Activated naive CD8-positive, alpha-beta T cell treated with anti-CD3 and anti-CD28 coated beads for 36 hours (primary cell): ENCODE measurements at regions not wholly inside any gene's neighbourhood (a gene's known extent, or its start where the extent isn't known, plus 50 kb on each side); places are given as distances from the start of the nearest gene placed in this dataset.
A peak's percentile ranks its signal among the peaks of the same experiment; 100 is the strongest.
"Not testable (repeated sequence)": the region's sequence is repeated elsewhere in the genome, so short reads cannot be mapped to it uniquely, and the experiment has no call there.

ENCODE experiments used
- DNase-seq: peaks from one replicate; pipeline ENCODE4 v3.0.0; 2021
- H3K27ac Mint-ChIP-seq: one replicate; pipeline ENCODE4 v1.8.0; 2022; ENCODE audit warnings: mild to moderate bottlenecking, moderate library complexity, mixed read lengths
- H3K27me3 Mint-ChIP-seq: one replicate; pipeline ENCODE4 v1.8.0; 2022; ENCODE audit warnings: mild to moderate bottlenecking, mixed read lengths
- H3K36me3 Mint-ChIP-seq: one replicate; pipeline ENCODE4 v1.8.0; 2021; ENCODE audit warnings: mild to moderate bottlenecking, mixed read lengths
- H3K4me1 Mint-ChIP-seq: one replicate; pipeline ENCODE4 v1.8.0; 2021; ENCODE audit warnings: mixed read lengths
- H3K4me3 Mint-ChIP-seq: one replicate; pipeline ENCODE4 v1.8.0; 2022; ENCODE audit warnings: mild to moderate bottlenecking, moderate library complexity, mixed read lengths
- H3K9me3 Mint-ChIP-seq: one replicate; pipeline ENCODE4 v1.8.0; 2022; ENCODE audit warnings: mixed read lengths

DNA sequence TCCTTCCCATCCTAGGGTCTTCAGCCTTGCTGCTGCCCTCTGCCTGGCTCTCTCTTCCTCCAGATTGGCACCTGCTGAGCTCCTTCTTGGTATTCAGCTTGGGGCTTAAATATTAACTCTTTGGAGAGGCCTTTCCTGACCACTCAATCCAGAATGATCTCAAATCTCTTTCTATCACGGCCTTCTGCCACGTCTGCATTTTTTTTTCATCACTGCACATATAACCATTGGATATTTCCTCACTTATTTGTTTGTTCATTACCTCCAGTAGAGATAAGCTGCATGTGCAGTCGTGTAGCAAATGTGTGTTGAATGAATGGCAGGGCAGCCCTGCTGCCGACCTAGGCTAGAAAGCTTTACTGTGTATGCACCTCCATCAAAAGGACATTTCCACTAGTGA is 51.6 kb upstream of the MPP7 start:
- Mint-ChIP-seq H3K27me3 (no peaks in the 10 kb centered on the region), H3K9me3 (no peaks in the 10 kb centered on the region), H3K36me3 (no peaks in the 10 kb centered on the region), H3K4me3 (no peak overlapping the region), H3K27ac (no peak overlapping the region), H3K4me1 (no peaks in the 10 kb centered on the region)
- DNase-seq, result no peak

DNA sequence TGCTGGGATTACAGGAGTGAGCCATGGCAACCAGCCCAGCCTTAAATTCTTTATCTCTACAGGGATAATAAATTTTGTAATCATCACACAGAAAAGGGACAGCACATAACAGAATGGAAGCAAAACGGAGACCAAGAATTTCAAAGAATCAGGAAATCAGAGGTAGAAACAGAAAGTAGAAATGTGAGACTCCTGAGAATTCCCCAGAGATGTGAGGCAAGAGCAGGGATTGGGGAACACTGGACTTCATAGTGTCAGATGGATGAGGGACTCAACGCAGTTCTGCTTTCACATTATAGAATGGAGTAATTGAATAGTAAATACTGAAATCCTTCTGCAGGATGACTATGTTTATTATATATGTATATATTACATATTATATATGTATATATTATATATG is 52.5 kb upstream of the MPP7 start:
- H3K27ac Mint-ChIP-seq, result no peak overlapping the region
- no peaks in the 10 kb centered on the region for H3K27me3 Mint-ChIP-seq
- DNase-seq, result no peak
- no peaks in the 10 kb centered on the region for H3K36me3 Mint-ChIP-seq
- H3K9me3 Mint-ChIP-seq, result no peaks in the 10 kb centered on the region
- no peak overlapping the region for H3K4me3 Mint-ChIP-seq
- H3K4me1 Mint-ChIP-seq, result no peaks in the 10 kb centered on the region

DNA sequence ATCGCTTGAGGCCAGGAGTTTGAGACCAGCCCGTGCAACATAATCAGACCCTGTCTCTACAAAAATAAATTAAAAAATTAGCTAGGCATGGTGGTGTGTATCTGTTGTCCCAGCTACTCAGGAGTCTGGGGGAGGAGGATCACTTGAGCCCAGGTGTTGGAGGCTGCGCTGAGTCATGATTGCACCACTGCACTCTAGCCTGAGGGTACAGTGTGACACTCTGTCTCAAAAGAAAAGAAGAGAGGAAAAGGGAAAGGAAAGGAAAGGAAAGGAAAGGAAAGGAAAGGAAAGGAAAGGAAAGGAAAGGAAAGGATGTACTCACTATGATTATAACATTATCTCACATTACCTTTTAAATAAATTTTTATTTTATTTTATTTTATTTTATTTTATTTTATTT is 56.5 kb upstream of the MPP7 start:
- Mint-ChIP-seq H3K9me3 (no peaks in the 10 kb centered on the region), H3K4me1 (peaks cover 2% of the 10 kb centered on the region), H3K27ac (peak overlapping the region; percentile 32), H3K27me3 (no peaks in the 10 kb centered on the region), H3K36me3 (no peaks in the 10 kb centered on the region), H3K4me3 (no peak overlapping the region)
- no peak for DNase-seq

DNA sequence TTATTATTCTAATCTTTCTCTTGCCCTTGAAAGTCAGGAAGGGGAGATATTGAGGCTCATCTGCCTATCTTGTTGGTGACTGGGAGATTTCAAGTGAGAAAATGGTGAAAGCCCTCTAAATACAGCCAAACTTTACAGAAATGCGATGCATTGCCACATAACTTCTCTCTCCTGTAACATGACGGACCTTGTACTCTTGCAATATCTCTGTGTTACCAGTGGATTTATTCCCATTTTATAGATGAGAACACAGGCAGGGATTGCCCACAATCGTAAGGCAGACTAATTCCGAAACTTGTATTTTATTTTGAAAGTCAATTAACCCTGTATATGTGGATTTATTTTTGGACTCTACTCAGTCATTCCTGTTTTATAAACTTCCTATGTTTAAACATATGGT is 57.3 kb upstream of the MPP7 start:
- Mint-ChIP-seq H3K27ac (no peak overlapping the region), H3K4me1 (peaks cover 2% of the 10 kb centered on the region), H3K27me3 (no peaks in the 10 kb centered on the region), H3K36me3 (no peaks in the 10 kb centered on the region), H3K4me3 (no peak overlapping the region), H3K9me3 (no peaks in the 10 kb centered on the region)
- no peak for DNase-seq

DNA sequence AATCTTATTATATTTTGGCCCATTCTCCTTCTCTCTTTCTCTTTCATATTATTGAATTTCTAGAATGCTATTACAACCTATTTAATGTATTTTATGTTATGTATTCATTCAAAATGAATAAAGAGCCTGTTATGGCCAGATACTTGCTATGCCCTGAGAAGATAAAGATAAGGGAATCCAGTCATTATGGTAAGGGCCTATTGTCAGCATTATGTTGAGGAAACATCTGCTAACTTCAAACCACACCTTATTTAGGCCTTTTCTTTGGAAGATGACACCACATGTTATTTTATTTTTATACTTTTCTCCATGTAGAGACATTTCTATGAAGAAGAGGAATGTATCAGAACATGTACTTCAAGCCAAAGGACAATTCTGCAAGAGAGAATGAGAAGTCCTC is 60.5 kb upstream of the MPP7 start:
- Mint-ChIP-seq H3K27me3 (no peaks in the 10 kb centered on the region), H3K9me3 (peaks cover 2% of the 10 kb centered on the region), H3K4me3 (no peak overlapping the region), H3K36me3 (peaks cover 4% of the 10 kb centered on the region), H3K27ac (no peak overlapping the region), H3K4me1 (peaks cover 29% of the 10 kb centered on the region)
- no peak for DNase-seq

DNA sequence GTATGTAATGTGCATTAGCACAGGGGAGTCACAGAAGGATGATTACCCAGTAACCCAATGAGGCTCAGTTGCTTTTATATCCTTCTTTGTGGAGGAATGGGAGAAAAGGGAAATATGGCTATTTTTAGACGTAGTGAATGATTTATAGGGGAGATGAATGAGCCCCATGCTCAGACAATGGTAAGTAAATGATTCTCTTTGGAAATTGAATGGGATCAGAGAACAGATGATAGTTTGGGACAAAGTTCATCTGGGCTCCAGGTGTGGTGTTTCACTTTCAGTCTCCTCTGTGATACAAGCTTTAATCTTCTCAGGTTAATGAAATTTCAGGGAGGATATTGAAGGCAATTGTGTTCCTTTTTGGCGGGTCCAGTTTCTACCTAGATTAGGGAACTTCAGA is 63.0 kb upstream of the MPP7 start:
- H3K36me3 Mint-ChIP-seq, result peaks cover 4% of the 10 kb centered on the region
- H3K27ac Mint-ChIP-seq, result peak overlapping the region; percentile 86
- H3K27me3 Mint-ChIP-seq, result no peaks in the 10 kb centered on the region
- H3K4me1 Mint-ChIP-seq, result peaks cover 41% of the 10 kb centered on the region
- H3K9me3 Mint-ChIP-seq, result peaks cover 3% of the 10 kb centered on the region
- H3K4me3 Mint-ChIP-seq, result peak overlapping the region; percentile 60
- no peak for DNase-seq

DNA sequence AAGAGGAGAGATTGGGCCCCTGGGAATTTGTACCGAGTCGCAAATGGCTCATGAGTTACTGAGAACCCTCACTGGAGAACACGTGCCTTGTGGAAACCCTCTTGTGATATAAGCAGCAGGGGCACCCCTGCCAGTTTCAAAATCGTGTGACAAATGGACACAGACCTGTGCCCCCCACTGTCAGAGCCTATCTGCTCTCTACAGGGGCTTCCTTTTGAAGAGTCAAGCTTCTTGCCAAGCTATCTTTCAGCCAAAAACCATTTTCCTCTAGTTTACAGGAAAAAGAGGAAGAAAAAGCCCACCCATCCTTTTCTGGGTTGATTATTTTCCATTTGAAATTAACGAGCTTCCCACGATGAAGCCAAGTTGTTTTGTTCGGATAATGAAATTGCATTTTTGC is 64.1 kb upstream of the MPP7 start:
- H3K27me3 Mint-ChIP-seq, result no peaks in the 10 kb centered on the region

DNA sequence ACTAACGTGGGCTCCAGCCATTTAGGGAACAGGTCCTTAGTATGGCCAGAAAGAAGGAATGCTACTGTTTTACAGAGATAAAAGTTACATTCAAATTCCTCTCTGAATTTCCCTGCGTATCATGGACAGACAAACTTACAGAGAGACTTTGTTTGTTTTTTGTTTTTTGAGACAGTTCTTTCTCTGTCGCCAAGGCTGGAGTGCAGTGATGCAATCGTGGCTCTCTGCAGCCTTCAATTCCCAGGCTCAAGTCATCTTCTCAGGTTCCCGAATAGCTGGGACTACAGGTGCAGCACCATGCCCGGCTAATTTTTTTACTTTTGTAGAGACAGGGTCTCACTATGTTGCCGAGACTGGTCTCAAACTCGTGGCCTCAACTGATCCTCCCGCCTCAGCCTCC is 64.5 kb upstream of the MPP7 start:
- H3K9me3 Mint-ChIP-seq, result peaks cover 3% of the 10 kb centered on the region
- DNase-seq, result no peak
- peak overlapping the region; percentile 61 for H3K4me3 Mint-ChIP-seq
- peaks cover 4% of the 10 kb centered on the region for H3K36me3 Mint-ChIP-seq
- peaks cover 41% of the 10 kb centered on the region for H3K4me1 Mint-ChIP-seq
- peak overlapping the region; percentile 93 for H3K27ac Mint-ChIP-seq
- H3K27me3 Mint-ChIP-seq, result no peaks in the 10 kb centered on the region

More for the DNA sequence above, 64.1 kb upstream of the MPP7 start:
- Mint-ChIP-seq H3K4me3 (no peak overlapping the region), H3K27ac (peak overlapping the region; percentile 93), H3K4me1 (peaks cover 41% of the 10 kb centered on the region), H3K36me3 (peaks cover 4% of the 10 kb centered on the region), H3K9me3 (peaks cover 3% of the 10 kb centered on the region)
- DNase-seq, result no peak

DNA sequence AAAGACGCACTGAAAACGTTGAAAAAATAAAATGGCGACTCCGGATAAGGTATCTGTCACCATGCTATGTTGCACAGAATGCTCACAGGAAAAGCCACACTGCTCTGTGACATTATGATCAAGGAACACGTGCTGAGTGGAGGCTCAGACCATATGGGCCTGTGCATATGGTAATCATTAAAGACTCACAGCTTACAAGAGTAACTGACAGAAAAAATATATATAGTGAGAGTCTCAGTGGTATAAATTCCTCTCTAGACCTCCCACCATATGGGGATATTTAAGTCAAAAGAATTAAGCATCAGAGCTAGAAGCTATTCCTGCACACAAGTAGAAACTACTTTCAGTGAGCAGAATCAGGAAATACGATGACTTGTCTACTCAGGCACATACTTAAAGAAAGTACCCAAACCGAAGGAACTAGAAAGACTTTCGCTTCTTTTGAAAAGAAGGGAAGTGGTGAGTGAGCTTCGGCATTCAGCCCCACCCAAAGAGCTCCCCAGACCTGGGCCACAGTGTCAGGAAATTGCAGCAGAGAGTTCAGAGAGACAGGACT is 65.1 kb upstream of the MPP7 start:
- H3K9me3 Mint-ChIP-seq, result peaks cover 3% of the 10 kb centered on the region
- no peaks in the 10 kb centered on the region for H3K27me3 Mint-ChIP-seq
- H3K4me3 Mint-ChIP-seq, result peak overlapping the region; percentile 63
- peak; percentile 65 for DNase-seq
- peak overlapping the region; percentile 93 for H3K27ac Mint-ChIP-seq
- H3K4me1 Mint-ChIP-seq, result peaks cover 41% of the 10 kb centered on the region
- peaks cover 4% of the 10 kb centered on the region for H3K36me3 Mint-ChIP-seq

DNA sequence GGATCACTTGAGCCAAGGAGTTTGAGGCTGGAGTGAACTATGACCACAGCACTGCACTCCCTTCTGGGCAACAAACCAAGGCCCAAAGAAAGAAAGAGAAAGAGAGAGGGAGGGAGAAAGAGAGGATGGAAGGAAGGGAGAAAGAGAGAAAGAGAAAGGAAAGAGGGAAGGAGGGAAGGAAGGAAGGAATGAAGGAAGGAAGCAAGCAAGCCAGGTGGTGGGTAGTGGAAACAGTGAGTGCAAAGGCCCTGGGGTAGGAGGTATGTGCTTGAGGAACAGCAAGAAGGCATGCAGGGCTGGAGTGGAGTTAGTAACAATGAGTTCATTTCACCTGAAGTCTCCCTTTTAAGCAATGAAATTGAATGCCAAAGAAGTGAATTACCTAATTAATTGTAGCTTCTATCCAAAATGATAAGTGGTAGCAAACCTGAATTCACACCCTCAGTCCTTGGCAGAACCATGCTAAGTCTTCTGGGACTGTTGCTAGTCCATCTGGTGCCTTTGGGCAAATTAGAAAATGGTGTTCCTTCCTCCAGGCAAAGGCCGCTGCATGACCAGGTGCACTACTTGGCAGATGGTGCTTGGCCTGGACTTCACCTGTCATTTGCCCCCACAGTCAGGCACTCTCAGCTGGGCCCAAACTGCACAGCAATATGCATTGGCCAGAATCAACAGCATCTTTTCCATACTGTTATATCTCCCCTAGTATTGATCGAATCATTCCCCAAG is 67.4 kb upstream of the MPP7 start:
- no peak for DNase-seq
- H3K4me3 Mint-ChIP-seq, result no peak overlapping the region
- H3K4me1 Mint-ChIP-seq, result peaks cover 38% of the 10 kb centered on the region
- H3K27me3 Mint-ChIP-seq, result no peaks in the 10 kb centered on the region
- H3K36me3 Mint-ChIP-seq, result peaks cover 4% of the 10 kb centered on the region
- peaks cover 3% of the 10 kb centered on the region for H3K9me3 Mint-ChIP-seq
- H3K27ac Mint-ChIP-seq, result no peak overlapping the region

DNA sequence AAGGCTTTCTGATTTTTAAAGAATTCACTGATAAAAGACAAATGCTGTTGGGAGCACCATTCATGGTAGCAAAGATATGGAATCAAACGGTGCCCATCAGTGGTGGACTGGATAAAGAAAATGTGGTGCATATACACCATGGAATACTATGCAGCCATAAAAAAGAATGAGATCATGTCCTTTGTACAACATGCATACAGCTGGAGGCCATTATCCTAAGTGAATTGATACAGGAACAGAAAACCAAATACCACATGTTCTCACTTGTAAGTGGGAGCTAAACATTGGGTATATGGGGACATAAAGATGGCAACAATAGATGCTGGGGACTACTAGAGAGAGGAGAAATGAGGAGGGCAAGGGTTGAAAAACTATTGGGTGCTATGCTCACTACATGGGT is 68.8 kb upstream of the MPP7 start:
- H3K27ac Mint-ChIP-seq, H3K36me3 Mint-ChIP-seq, DNase-seq, H3K9me3 Mint-ChIP-seq, H3K27me3 Mint-ChIP-seq, H3K4me3 Mint-ChIP-seq: not testable (repeated sequence)
- H3K4me1 Mint-ChIP-seq, result peaks cover 26% of the 10 kb centered on the region

DNA sequence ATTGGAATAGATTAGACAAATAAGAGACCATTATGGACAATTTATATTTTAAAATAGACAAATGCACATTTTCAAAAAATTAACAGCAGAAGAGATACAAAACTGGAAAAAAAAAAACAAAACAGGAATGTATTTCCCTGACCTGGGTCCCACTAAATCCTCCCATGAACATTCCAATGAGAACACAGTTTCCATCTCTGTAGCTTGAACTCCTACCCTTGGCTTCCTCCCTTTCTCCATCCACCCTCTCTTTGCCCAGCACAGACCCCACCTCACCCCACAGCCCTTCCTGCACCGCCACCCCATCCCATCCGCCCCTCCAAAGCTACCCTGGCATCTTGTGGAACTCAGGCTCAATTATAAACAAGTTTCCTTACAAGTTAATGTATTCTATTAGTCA is 71.2 kb upstream of the MPP7 start:
- Mint-ChIP-seq H3K4me1 (peaks cover 8% of the 10 kb centered on the region), H3K4me3 (no peak overlapping the region), H3K27ac (no peak overlapping the region), H3K9me3 (no peaks in the 10 kb centered on the region), H3K36me3 (no peaks in the 10 kb centered on the region), H3K27me3 (no peaks in the 10 kb centered on the region)
- DNase-seq, result no peak

DNA sequence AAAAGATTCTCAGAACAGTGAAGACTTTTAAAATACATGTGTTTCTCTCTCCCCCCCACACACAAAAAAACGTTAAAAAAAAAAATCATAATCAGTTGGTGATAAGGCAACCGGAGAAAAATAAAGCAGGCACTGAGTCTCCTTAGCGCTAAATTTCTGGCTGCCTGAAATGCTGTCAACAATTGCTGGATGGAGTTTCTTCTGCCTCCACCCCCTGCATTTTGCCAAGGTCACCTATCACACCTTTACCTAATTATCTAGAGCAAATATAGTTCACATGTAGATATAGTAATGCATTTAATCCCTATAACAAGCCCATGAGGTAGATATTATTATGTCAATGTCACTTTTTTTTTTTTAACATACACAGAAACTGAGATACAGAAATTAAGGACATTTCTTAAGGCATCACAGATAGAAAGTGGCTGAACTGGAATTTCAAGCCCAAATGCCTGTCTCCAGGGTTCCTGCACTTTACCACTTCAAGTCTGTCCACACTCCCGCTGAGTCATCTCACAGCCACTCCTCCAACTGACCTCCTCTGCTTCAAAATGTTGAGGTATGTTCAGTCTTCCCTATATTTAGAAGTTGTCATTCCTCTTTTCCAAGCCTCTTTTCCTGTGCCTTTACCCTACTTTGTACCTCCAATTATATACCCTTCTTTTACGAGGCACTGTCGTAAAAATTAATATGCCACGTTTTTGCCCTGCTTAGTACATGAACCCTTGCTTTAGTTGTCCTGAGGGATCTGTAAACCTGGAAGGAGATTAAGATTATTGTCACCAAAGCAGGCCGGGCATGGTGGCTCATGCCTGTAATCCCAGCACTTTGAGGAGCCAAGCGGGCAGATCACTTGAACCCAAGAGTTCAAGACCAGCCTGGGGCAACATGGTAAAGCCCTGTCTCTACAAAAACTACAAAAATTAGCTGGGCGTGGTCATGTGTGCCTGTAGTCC is 72.8 kb upstream of the MPP7 start:
- H3K9me3 Mint-ChIP-seq, result no peaks in the 10 kb centered on the region
- peaks cover 7% of the 10 kb centered on the region for H3K4me1 Mint-ChIP-seq
- H3K4me3 Mint-ChIP-seq, result no peak overlapping the region
- H3K36me3 Mint-ChIP-seq, result no peaks in the 10 kb centered on the region
- no peak for DNase-seq
- H3K27ac Mint-ChIP-seq, result no peak overlapping the region
- H3K27me3 Mint-ChIP-seq, result no peaks in the 10 kb centered on the region

DNA sequence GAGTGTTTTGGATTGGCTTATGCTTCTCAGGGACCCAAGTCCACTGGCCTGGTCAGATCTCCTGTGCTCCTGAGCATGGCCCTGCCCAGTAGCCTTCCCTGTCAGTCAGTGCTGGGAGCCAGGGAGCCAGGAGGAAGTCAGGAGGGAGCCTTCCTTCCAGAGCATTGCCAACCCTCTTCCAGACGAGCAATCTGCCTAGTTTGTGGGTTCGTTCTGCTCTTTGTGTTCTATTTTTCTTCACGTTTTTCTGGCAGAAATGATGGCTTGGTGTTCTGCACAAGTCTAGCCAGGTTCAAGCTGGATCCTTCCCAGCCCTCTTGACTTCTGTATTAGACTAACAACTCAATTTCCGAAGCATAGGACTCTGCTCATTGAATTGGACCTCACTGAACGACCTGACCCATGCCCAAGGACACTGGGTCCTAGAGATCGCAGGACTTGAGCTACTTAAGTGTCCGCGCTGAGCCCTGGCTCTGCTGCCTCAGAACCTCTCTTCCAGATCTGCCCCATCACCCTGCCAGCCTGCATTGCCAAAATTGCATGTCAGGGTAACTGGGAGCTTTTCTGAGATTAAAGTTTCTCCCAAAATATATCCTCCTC is 76.2 kb upstream of the MPP7 start:
- Mint-ChIP-seq H3K27ac (no peak overlapping the region), H3K9me3 (no peaks in the 10 kb centered on the region), H3K36me3 (no peaks in the 10 kb centered on the region), H3K27me3 (no peaks in the 10 kb centered on the region), H3K4me1 (peaks cover 18% of the 10 kb centered on the region), H3K4me3 (no peak overlapping the region)
- no peak for DNase-seq

DNA sequence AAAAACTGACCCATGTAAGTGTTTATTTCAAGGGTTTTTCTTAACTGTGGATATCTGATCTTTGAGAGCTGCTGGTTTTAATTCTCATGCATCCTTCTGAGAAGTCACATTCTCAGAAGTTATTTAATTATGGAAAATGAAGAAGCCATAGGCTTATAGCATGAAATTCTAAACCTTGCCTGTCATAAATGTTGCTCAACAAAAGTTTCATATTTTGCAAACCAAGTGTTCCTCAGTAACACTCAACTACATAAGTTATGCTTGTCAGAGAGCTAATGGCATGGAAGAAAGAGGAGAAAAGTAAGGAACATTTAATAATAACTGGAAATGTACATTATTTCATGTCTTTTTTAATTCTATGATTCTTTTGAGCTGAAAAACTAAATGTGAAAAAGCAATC is 78.6 kb upstream of the MPP7 start:
- no peak for DNase-seq
- Mint-ChIP-seq H3K4me1 (peaks cover 21% of the 10 kb centered on the region), H3K36me3 (no peaks in the 10 kb centered on the region), H3K27ac (no peak overlapping the region), H3K4me3 (no peak overlapping the region), H3K27me3 (no peaks in the 10 kb centered on the region), H3K9me3 (no peaks in the 10 kb centered on the region)
